ENCODE measurements at regions not wholly inside any gene's neighbourhood (a gene's known extent, or its start where the extent isn't known, plus 50 kb on each side); places are given as distances from the start of the nearest gene placed in this dataset.

DNA sequence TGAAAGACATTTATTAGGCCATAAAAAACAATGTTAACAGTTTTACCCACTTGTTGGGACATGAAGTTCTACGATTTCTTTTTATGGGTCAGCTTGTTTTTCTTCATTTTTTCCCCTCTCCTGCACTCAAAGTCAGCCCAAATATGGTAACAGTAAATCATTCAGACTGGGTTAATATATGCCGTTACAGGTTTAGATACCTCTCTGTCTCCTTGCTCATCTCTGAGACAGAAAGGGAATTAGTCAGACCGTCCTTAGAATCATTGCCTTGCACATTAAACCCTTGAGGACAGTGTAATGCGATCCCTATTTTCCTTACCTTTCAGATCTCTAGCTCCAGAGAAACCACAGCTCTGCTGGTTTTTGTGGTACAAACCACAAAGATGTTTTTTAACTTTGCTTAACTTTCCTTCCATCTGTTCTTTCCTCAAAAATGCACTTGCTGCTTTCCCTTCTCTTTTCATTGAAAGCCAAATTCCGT lies 613.3 kb downstream of the PLPP3 start:
- Histone ChIP-seq H3K36me3 (ENCODE audit: insufficient read depth, low read length) (no peaks in the 10 kb centered on the region), H3K9me2 (ENCODE audit: low read depth, low read length) (no peaks in the 10 kb centered on the region), H2AFZ (ENCODE audit: low read length) (no peak overlapping the region), H3K79me2 (ENCODE audit: insufficient read depth, low read length) (no peaks in the 10 kb centered on the region), H3K4me1 (ENCODE audit: insufficient read depth, low read length, severe bottlenecking) (no peaks in the 10 kb centered on the region), H3F3A (ENCODE audit: insufficient read depth, low read length) (no peaks in the 10 kb centered on the region), H3K9ac (ENCODE audit: low read length) (no peak overlapping the region), H3K27me3 (ENCODE audit: insufficient read depth, low read length) (no peaks in the 10 kb centered on the region), H3K4me2 (ENCODE audit: low read length) (no peak overlapping the region), H3K4me3 (ENCODE audit: low read depth, low read length, poor library complexity, severe bottlenecking) (no peak overlapping the region), H4K20me1 (ENCODE audit: insufficient read depth, low read length) (no peaks in the 10 kb centered on the region), H3K9me3 (ENCODE audit: low read length) (no peaks in the 10 kb centered on the region), H3K27ac (ENCODE audit: low read depth, low read length, poor library complexity, severe bottlenecking) (no peak overlapping the region)
- no peak for TF ChIP-seq EZH2 (IDR thresholded peaks at IDR 0.05; ENCODE audit: borderline replicate concordance, low read length)
- TF ChIP-seq, protein P1, sequence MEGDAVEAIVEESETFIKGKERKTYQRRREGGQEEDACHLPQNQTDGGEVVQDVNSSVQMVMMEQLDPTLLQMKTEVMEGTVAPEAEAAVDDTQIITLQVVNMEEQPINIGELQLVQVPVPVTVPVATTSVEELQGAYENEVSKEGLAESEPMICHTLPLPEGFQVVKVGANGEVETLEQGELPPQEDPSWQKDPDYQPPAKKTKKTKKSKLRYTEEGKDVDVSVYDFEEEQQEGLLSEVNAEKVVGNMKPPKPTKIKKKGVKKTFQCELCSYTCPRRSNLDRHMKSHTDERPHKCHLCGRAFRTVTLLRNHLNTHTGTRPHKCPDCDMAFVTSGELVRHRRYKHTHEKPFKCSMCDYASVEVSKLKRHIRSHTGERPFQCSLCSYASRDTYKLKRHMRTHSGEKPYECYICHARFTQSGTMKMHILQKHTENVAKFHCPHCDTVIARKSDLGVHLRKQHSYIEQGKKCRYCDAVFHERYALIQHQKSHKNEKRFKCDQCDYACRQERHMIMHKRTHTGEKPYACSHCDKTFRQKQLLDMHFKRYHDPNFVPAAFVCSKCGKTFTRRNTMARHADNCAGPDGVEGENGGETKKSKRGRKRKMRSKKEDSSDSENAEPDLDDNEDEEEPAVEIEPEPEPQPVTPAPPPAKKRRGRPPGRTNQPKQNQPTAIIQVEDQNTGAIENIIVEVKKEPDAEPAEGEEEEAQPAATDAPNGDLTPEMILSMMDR (IDR thresholded peaks at IDR 0.05; ENCODE audit: low read length) = no peak

DNA sequence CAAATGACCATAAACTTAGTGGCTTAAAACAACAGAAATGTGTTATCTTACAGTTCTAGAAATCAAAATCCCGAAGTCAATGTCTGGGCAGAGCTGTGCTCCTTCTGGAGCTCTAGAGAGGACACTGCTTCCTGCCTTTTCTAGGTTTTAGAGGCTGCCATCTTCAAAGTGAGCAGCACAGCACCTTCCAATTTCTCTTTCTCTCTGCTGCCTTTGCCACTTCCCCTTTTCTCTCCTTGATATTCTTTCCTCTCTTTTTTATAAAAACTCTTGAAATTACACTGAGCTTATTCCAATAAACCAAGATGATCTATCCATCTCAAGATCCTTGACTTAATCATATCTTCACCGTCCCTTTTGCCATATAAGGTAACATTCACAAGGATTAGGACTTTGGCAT lies 616.9 kb downstream of the PLPP3 start:
- TF ChIP-seq, protein P1 (IDR thresholded peaks at IDR 0.05; ENCODE audit: low read length) = no peak
- TF ChIP-seq EZH2 (IDR thresholded peaks at IDR 0.05; ENCODE audit: borderline replicate concordance, low read length) = no peak
- no peaks in the 10 kb centered on the region for H3F3A ChIP-seq (ENCODE audit: insufficient read depth, low read length)
- no peak overlapping the region for H3K27ac ChIP-seq (ENCODE audit: low read depth, low read length, poor library complexity, severe bottlenecking)
- no peak overlapping the region for H3K9ac ChIP-seq (ENCODE audit: low read length)
- H3K9me3 ChIP-seq (ENCODE audit: low read length) = no peaks in the 10 kb centered on the region
- H3K79me2 ChIP-seq (ENCODE audit: insufficient read depth, low read length) = no peaks in the 10 kb centered on the region
- H3K4me2 ChIP-seq (ENCODE audit: low read length) = no peak overlapping the region
- H3K4me1 ChIP-seq (ENCODE audit: insufficient read depth, low read length, severe bottlenecking) = no peaks in the 10 kb centered on the region
- H3K36me3 ChIP-seq (ENCODE audit: insufficient read depth, low read length) = no peaks in the 10 kb centered on the region
- no peaks in the 10 kb centered on the region for H3K9me2 ChIP-seq (ENCODE audit: low read depth, low read length)
- no peak overlapping the region for H2AFZ ChIP-seq (ENCODE audit: low read length)
- H3K4me3 ChIP-seq (ENCODE audit: low read depth, low read length, poor library complexity, severe bottlenecking) = no peak overlapping the region
- no peaks in the 10 kb centered on the region for H4K20me1 ChIP-seq (ENCODE audit: insufficient read depth, low read length)
- no peaks in the 10 kb centered on the region for H3K27me3 ChIP-seq (ENCODE audit: insufficient read depth, low read length)

DNA sequence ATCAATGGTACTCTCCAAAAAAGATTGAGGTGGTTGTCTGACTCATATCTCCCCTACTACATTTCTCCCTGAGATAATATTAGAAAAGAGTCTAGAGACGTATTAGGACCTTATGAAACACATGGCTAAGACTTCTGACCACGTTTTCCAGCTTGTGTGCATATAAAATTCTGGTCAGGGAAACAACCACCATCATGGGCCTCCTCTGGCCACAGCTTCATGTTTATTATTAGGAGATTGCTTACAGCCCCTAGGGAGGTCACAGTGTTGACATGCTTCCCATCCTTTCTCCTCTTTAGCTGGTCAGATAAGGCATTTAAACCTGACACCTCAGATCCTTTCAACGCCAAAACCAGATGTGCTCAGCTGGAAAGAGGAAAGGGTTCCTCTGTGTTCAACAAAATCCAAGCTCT lies 620.2 kb downstream of the PLPP3 start:
- H3K27me3 ChIP-seq (ENCODE audit: insufficient read depth, low read length) = no peaks in the 10 kb centered on the region
- H3K9ac ChIP-seq (ENCODE audit: low read length) = no peak overlapping the region
- H3K36me3 ChIP-seq (ENCODE audit: insufficient read depth, low read length) = no peaks in the 10 kb centered on the region
- no peaks in the 10 kb centered on the region for H4K20me1 ChIP-seq (ENCODE audit: insufficient read depth, low read length)
- no peaks in the 10 kb centered on the region for H3K9me3 ChIP-seq (ENCODE audit: low read length)
- no peaks in the 10 kb centered on the region for H3F3A ChIP-seq (ENCODE audit: insufficient read depth, low read length)
- H3K9me2 ChIP-seq (ENCODE audit: low read depth, low read length) = no peaks in the 10 kb centered on the region
- no peak for TF ChIP-seq EZH2 (IDR thresholded peaks at IDR 0.05; ENCODE audit: borderline replicate concordance, low read length)
- TF ChIP-seq, protein P1 (IDR thresholded peaks at IDR 0.05; ENCODE audit: low read length) = no peak
- no peak overlapping the region for H2AFZ ChIP-seq (ENCODE audit: low read length)
- no peaks in the 10 kb centered on the region for H3K79me2 ChIP-seq (ENCODE audit: insufficient read depth, low read length)
- H3K27ac ChIP-seq (ENCODE audit: low read depth, low read length, poor library complexity, severe bottlenecking) = no peak overlapping the region
- H3K4me1 ChIP-seq (ENCODE audit: insufficient read depth, low read length, severe bottlenecking) = no peaks in the 10 kb centered on the region
- no peak overlapping the region for H3K4me3 ChIP-seq (ENCODE audit: low read depth, low read length, poor library complexity, severe bottlenecking)
- H3K4me2 ChIP-seq (ENCODE audit: low read length) = no peak overlapping the region
